Breast epithelium (tissue), 3 donors: ENCODE measurements at regions not wholly inside any gene's neighbourhood (a gene's known extent, or its start where the extent isn't known, plus 50 kb on each side); places are given as distances from the start of the nearest gene placed in this dataset.

ENCODE experiments used
- CTCF ChIP-seq, 3 donors: fragments of 450-650 bp; IDR thresholded peaks; one replicate each; pipeline ENCODE4 v1.5.1; 2016 to 2017; ENCODE audit warnings: antibody characterized with exemption in 3 of 3, mild to moderate bottlenecking in 3 of 3, moderate library complexity in 3 of 3
- POLR2A ChIP-seq: fragments of 450-650 bp; IDR thresholded peaks from one replicate; pipeline ENCODE4 v1.6.1; 2016; ENCODE audit warnings: antibody characterized with exemption, mild to moderate bottlenecking, moderate library complexity

GRCh38 chr15:35757765-35758164, 211.8 kb upstream of the DPH6 start:
- TF ChIP-seq CTCF (IDR thresholded peaks at IDR 0.05) (no peak), POLR2A (no peak)
